ENCODE measurements at regions not wholly inside any gene's neighbourhood (a gene's known extent, or its start where the extent isn't known, plus 50 kb on each side); places are given as distances from the start of the nearest gene placed in this dataset.
"Not testable (repeated sequence)": the region's sequence is repeated elsewhere in the genome, so short reads cannot be mapped to it uniquely, and the experiment has no call there.

- H3K4me1 Mint-ChIP-seq: no peaks in the 10 kb centered on the region
- H3K36me3 Mint-ChIP-seq (ENCODE audit: low read depth): no peaks in the 10 kb centered on the region
- H3K9me3 Mint-ChIP-seq: no peaks in the 10 kb centered on the region
- no peak overlapping the region for H3K4me3 Mint-ChIP-seq
- peaks cover 2% of the 10 kb centered on the region for H3K27me3 Mint-ChIP-seq
- ATAC-seq (no peak), DNase-seq (no peak)
- H3K27ac Mint-ChIP-seq: no peak overlapping the region
These were observed 218.8 kb downstream of the C16orf95 start for GRCh38 chr16:87098361-87098760.

- Mint-ChIP-seq H3K36me3 (ENCODE audit: low read depth) (no peaks in the 10 kb centered on the region), H3K4me1 (no peaks in the 10 kb centered on the region), H3K9me3 (no peaks in the 10 kb centered on the region), H3K27me3 (peaks cover 2% of the 10 kb centered on the region), H3K27ac (no peak overlapping the region), H3K4me3 (no peak overlapping the region)
- DNase-seq: no peak
- ATAC-seq: no peak
These were observed 218.0 kb downstream of the C16orf95 start for GRCh38 chr16:87098976-87099720.

- H3K36me3 Mint-ChIP-seq (ENCODE audit: low read depth): no peaks in the 10 kb centered on the region
- DNase-seq (no peak), ATAC-seq (no peak)
- no peaks in the 10 kb centered on the region for H3K9me3 Mint-ChIP-seq
- peaks cover 5% of the 10 kb centered on the region for H3K27me3 Mint-ChIP-seq
- no peak overlapping the region for H3K27ac Mint-ChIP-seq
- H3K4me1 Mint-ChIP-seq: no peaks in the 10 kb centered on the region
- H3K4me3 Mint-ChIP-seq: no peak overlapping the region
These were observed 216.7 kb downstream of the C16orf95 start for GRCh38 chr16:87100306-87101058.

GRCh38 chr16:87101903-87102302 is 215.3 kb downstream of the C16orf95 start:
- no peak overlapping the region for H3K27ac Mint-ChIP-seq
- H3K9me3 Mint-ChIP-seq: no peaks in the 10 kb centered on the region
- DNase-seq (no peak), ATAC-seq (no peak)
- no peak overlapping the region for H3K4me3 Mint-ChIP-seq
- no peaks in the 10 kb centered on the region for H3K36me3 Mint-ChIP-seq (ENCODE audit: low read depth)
- no peaks in the 10 kb centered on the region for H3K4me1 Mint-ChIP-seq
- H3K27me3 Mint-ChIP-seq: peaks cover 6% of the 10 kb centered on the region

- ATAC-seq (no peak), DNase-seq (no peak)
- H3K4me3 Mint-ChIP-seq: no peak overlapping the region
- H3K4me1 Mint-ChIP-seq: no peaks in the 10 kb centered on the region
- no peaks in the 10 kb centered on the region for H3K9me3 Mint-ChIP-seq
- H3K27me3 Mint-ChIP-seq: peaks cover 4% of the 10 kb centered on the region
- no peaks in the 10 kb centered on the region for H3K36me3 Mint-ChIP-seq (ENCODE audit: low read depth)
- H3K27ac Mint-ChIP-seq: no peak overlapping the region
These were observed 210.0 kb downstream of the C16orf95 start for GRCh38 chr16:87107201-87107600.

- H3K36me3 Mint-ChIP-seq (ENCODE audit: low read depth): no peaks in the 10 kb centered on the region
- no peaks in the 10 kb centered on the region for H3K9me3 Mint-ChIP-seq
- no peak overlapping the region for H3K27ac Mint-ChIP-seq
- no peak for DNase-seq
- H3K27me3 Mint-ChIP-seq: peaks cover 4% of the 10 kb centered on the region
- no peak for ATAC-seq
- no peak overlapping the region for H3K4me3 Mint-ChIP-seq
- H3K4me1 Mint-ChIP-seq: no peaks in the 10 kb centered on the region
These were observed 208.9 kb downstream of the C16orf95 start for GRCh38 chr16:87108278-87108677.

GRCh38 chr16:87108941-87109340 is 208.3 kb downstream of the C16orf95 start:
- Mint-ChIP-seq H3K36me3 (ENCODE audit: low read depth) (no peaks in the 10 kb centered on the region), H3K4me3 (no peak overlapping the region), H3K4me1 (no peaks in the 10 kb centered on the region), H3K9me3 (no peaks in the 10 kb centered on the region), H3K27me3 (peaks cover 4% of the 10 kb centered on the region), H3K27ac (no peak overlapping the region)
- DNase-seq (no peak), ATAC-seq (no peak)

- Mint-ChIP-seq H3K4me3 (no peak overlapping the region), H3K27me3 (peaks cover 10% of the 10 kb centered on the region), H3K4me1 (no peaks in the 10 kb centered on the region), H3K27ac (no peak overlapping the region), H3K9me3 (no peaks in the 10 kb centered on the region), H3K36me3 (ENCODE audit: low read depth) (no peaks in the 10 kb centered on the region)
- DNase-seq (no peak), ATAC-seq (no peak)
These were observed 202.4 kb downstream of the C16orf95 start for GRCh38 chr16:87114832-87115231.

GRCh38 chr16:87115646-87116045 is 201.5 kb downstream of the C16orf95 start:
- Mint-ChIP-seq H3K4me1 (no peaks in the 10 kb centered on the region), H3K36me3 (ENCODE audit: low read depth) (no peaks in the 10 kb centered on the region), H3K9me3 (no peaks in the 10 kb centered on the region), H3K4me3 (no peak overlapping the region), H3K27ac (no peak overlapping the region), H3K27me3 (peaks cover 10% of the 10 kb centered on the region)
- no peak for DNase-seq
- no peak for ATAC-seq

- H3K9me3 Mint-ChIP-seq: no peaks in the 10 kb centered on the region
- no peak overlapping the region for H3K27ac Mint-ChIP-seq
- no peaks in the 10 kb centered on the region for H3K4me1 Mint-ChIP-seq
- ATAC-seq (no peak), DNase-seq (no peak)
- H3K4me3 Mint-ChIP-seq: no peak overlapping the region
- H3K36me3 Mint-ChIP-seq (ENCODE audit: low read depth): no peaks in the 10 kb centered on the region
- H3K27me3 Mint-ChIP-seq: peaks cover 13% of the 10 kb centered on the region
These were observed 199.3 kb downstream of the C16orf95 start for GRCh38 chr16:87117936-87118335.

GRCh38 chr16:87119168-87119567 is 198.0 kb downstream of the C16orf95 start:
- peaks cover 13% of the 10 kb centered on the region for H3K27me3 Mint-ChIP-seq

GRCh38 chr16:87119748-87120147 is 197.4 kb downstream of the C16orf95 start:
- Mint-ChIP-seq H3K36me3 (ENCODE audit: low read depth) (no peaks in the 10 kb centered on the region), H3K9me3 (no peaks in the 10 kb centered on the region), H3K27me3 (peaks cover 13% of the 10 kb centered on the region), H3K27ac (no peak overlapping the region), H3K4me3 (no peak overlapping the region), H3K4me1 (no peaks in the 10 kb centered on the region)
- DNase-seq: no peak
- ATAC-seq: no peak

More at GRCh38 chr16:87119168-87119567, 198.0 kb downstream of the C16orf95 start:
- no peaks in the 10 kb centered on the region for H3K4me1 Mint-ChIP-seq
- DNase-seq: no peak
- no peaks in the 10 kb centered on the region for H3K9me3 Mint-ChIP-seq
- ATAC-seq: no peak
- H3K36me3 Mint-ChIP-seq (ENCODE audit: low read depth): no peaks in the 10 kb centered on the region
- H3K4me3 Mint-ChIP-seq: no peak overlapping the region
- H3K27ac Mint-ChIP-seq: no peak overlapping the region

- H3K4me3 Mint-ChIP-seq: no peak overlapping the region
- H3K4me1 Mint-ChIP-seq: no peaks in the 10 kb centered on the region
- H3K27me3 Mint-ChIP-seq: peaks cover 13% of the 10 kb centered on the region
- no peak overlapping the region for H3K27ac Mint-ChIP-seq
- no peak for DNase-seq
- ATAC-seq: no peak
- H3K9me3 Mint-ChIP-seq: no peaks in the 10 kb centered on the region
- no peaks in the 10 kb centered on the region for H3K36me3 Mint-ChIP-seq (ENCODE audit: low read depth)
These were observed 195.4 kb downstream of the C16orf95 start for GRCh38 chr16:87121816-87122215.

- H3K4me3 Mint-ChIP-seq: no peak overlapping the region
- H3K4me1 Mint-ChIP-seq: no peaks in the 10 kb centered on the region
- no peaks in the 10 kb centered on the region for H3K36me3 Mint-ChIP-seq (ENCODE audit: low read depth)
- ATAC-seq: no peak
- H3K27ac Mint-ChIP-seq: no peak overlapping the region
- DNase-seq: no peak
- peaks cover 13% of the 10 kb centered on the region for H3K27me3 Mint-ChIP-seq
- no peaks in the 10 kb centered on the region for H3K9me3 Mint-ChIP-seq
These were observed 193.7 kb downstream of the C16orf95 start for GRCh38 chr16:87123356-87124001.

- not testable (repeated sequence) for ATAC-seq; DNase-seq; H3K27me3 Mint-ChIP-seq; H3K4me1 Mint-ChIP-seq; H3K36me3 Mint-ChIP-seq (ENCODE audit: low read depth); H3K9me3 Mint-ChIP-seq; H3K27ac Mint-ChIP-seq; H3K4me3 Mint-ChIP-seq
These were observed 192.8 kb downstream of the C16orf95 start for GRCh38 chr16:87124405-87124804.

Measured in activated naive CD8-positive, alpha-beta T cell treated with anti-CD3 and anti-CD28 coated beads, Interleukin-2, amount 50 U/mL, for 24 hours (primary cell).